Putamen (tissue), 1 donor: ENCODE measurements at regions not wholly inside any gene's neighbourhood (a gene's known extent, or its start where the extent isn't known, plus 50 kb on each side); places are given as distances from the start of the nearest gene placed in this dataset.

Experiments
- DNase-seq: peaks from one replicate; pipeline ENCODE4 v3.0.0-alpha.2; 2016; ENCODE audit warnings: low spot score

DNA sequence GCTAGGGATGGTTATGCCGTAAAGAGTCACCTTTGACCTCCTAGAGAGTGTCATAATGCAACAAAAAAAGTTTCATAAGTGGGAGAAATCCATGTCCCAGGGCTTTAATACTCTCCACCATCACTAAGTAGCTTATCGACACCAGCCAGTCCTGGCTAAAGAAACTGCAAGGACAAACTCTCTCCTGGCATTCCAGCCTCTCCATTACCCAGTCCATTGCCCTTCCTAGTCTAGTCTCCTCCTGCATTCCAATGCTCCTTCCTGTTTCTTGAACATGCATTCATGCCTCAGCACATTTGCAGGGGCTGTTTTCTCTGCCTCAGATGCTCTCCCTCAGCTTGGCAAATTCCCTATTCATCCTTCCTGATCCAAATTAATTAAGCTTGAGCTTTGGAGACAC, 364.1 kb downstream of the BRINP1 start:
- no peak for DNase-seq

GRCh38 chr9:119009249-119009648, 360.0 kb downstream of the BRINP1 start:
- DNase-seq, result peak; percentile 34

DNA sequence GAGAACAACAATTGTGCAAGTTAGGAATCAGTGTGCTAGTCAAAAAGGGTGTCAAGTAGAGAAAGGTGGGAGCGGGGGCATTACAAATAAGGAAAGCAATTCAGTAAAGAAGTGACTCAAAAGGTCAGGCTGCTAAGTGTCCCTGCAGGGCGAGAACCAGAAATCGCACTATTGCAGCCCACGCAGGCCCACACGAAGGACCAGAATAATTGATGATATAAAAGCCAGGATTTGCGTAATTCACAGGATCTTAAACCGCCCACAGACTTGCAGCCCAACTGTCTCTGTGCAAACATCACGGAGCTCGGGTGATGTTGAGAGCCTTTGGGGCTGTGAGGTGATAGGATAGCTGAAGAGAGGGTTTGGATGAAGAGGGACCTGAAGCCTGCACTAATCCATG, 349.0 kb downstream of the BRINP1 start:
- no peak for DNase-seq

DNA sequence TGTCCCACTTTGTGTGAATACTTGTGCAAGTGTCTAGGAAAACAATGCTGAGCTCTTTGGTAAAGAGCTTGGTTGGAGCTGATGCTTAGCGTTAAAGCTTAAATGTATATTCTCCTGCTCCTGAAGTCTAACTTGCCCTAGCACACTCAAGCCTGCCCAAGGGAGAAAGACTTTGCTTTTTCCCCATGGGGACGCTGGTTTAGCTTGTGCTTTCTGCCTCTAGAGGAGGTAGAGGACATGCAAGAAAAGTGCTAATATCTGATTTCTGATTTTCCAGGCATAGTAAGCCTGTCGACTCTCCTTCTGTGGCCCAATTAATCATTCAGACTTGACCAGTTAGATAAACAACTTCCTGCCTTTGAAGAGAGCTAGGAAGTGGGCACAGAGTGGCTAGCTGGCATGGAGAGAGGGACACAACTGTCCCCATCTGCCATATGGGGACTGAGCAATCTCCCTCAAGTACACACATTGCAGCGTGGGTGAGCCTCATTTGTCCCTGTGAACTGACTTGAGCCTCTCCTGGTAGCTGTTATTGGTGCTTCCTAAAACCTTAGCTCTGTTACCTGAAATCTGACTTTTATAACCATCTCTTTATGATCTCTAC, 348.4 kb downstream of the BRINP1 start:
- no peak for DNase-seq

- DNase-seq, result peak; percentile 29
These were observed 343.1 kb downstream of the BRINP1 start for GRCh38 chr9:119026120-119026519.

- no peak for DNase-seq
These were observed 341.1 kb downstream of the BRINP1 start for GRCh38 chr9:119027901-119028699.

DNA sequence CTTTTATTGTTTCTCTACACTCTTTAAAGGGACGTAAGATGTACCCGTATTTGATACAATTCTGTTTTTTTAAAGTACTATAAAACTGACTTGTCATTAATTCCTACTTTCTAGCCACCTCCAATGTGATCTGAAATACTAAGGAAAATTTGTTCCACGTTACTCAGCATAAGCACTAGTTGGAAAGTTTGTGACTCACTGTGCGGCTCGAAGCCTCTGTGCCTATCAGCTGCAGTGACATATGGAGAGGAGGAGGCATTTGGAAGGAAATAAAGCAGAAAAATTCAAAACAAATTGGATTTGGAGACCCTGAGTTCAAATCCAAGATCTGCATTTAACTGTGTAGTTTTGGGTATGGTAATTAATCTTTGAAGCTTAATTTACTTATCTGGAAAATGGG, 339.3 kb downstream of the BRINP1 start:
- DNase-seq, result no peak

DNA sequence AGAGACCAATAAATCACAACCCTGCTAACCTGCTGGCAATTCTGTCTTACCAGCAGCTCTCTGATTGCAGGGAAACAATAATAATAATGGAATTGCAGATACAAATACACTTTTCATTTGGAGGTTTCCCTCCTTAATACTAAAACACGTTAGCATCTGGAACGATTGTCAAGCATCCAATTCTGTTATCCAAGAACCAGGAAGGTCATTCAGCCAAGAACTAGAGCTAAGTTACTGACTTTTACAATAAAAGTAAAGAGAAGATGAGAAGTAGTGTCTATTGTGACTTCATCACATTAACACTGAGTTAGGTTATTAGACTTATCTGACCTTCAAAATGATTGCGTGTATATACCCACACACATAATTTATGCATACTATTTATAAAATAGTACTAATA, 335.6 kb downstream of the BRINP1 start:
- no peak for DNase-seq

DNA sequence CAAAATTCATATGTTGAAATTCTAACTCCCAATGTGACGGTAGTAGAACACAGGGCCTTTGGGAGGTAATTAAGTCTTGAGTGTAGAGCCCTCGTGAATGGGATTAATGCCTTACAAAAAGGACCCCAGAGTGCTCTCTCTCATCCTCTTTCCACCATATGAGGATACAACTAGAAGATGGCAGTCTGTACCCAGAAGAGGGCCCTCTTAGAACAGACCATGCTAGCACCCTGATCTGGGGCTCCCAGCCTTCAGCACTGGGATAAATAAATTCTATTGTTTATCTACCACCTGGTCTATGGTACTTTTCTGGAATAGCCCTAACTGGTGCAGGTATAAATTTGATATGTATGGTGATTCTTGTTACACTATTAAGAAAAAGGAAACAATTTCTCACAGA, 332.3 kb downstream of the BRINP1 start:
- no peak for DNase-seq

DNA sequence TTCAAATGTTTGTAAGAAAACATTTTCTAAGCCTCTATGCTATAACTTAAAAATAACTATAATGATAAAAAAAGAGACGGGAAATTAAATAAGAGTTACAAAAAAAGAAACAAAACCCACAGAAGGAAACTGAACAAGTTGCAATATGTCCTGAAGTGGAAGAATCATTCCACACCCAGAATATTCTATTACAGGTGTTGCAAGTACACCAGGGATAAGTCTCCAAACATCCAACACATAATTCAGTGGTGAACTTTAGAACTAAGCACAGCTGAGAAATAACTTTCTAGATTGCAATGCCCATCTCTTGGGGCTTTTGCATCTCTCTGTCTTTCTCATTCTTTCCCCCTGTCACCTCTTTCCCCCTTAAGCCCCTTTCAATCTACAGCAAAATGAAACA, 325.2 kb downstream of the BRINP1 start:
- DNase-seq, result no peak

GRCh38 chr9:119044806-119045205, 324.4 kb downstream of the BRINP1 start:
- no peak for DNase-seq

DNA sequence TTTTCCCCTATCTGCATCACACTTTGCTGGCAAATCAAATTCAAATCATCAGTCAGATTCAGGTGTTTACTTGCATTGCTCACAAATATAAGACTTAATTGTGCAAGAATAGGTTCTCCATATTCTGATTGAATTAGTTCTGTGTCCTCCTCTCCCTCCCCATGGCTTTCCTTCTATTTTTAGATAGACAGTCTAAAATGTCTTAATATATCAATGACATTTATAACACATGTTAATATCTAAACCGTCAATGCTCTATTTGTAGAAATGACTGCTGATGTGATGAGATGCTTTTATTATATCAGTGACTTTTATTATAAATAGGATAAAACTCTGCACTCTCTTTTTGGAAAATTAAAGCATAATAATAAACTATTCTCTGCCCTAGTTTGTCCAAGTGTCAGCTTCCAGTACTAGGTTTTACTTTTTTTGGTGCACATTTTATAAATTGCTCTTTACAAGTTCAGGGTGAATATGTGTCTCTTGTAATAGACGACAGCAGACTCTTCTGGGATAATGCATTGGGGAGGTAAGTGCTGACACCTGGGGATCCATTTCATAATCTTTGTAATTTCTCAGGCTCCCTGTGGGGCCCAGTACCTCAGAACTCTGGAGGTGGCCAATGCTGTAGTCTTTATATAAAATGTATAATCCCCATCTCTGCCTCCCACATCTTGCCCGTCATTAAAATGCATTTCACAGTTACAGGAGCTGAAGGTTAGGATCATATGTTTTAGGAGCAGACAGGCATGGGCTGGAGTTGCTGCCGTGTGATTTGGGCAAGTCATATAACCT, 321.5 kb downstream of the BRINP1 start:
- no peak for DNase-seq

DNA sequence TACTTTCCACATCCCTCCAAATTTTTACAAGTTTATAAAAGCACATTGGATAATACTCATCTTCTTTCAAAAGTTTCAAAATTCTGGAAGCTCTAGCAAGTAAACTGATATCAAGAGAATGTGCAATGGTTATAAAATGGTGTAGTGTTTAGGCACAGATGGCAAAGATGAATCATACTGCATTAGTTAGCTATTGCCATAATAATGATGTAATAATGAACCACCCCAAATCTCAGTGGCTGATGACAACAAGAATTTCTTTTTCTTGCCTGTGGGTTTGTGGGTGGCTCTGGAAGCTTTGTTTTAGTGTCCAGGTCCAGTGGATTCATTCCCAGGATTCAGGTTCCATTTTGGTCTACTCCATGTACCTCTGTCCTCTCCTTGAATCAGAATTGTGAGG, 319.0 kb downstream of the BRINP1 start:
- DNase-seq, result no peak

DNA sequence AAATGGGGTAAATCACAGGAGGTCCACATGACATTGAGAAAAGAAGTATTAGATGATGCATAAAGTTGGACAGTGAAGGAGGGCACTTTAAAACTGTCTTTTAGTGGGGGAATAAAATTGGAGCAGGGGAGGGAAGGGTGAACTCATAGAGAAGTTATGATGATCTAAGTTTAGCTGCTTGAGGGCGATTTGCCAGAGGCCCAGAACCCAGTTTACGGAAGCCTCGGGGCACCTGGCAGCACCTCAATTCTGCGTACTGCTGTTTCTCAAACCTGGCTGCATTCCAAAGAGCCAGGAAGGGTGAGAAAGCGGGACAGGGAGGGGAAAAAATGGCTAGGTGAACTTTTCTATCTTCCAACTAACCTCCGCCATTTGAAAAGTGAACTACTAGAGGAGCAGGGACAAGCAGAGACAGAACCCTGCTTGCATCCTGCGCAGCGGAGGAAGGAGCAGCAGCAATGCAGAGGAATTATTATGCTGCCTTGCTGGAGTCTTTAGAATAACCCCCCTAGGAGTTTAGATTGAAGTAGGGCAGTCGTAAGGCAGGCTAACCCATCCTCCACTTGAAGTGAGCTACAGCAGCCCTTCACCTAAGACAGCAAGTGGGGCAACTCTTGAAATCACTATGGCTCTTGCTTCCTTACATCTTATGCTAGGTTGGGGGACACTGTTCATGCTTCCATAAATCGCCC, 316.8 kb downstream of the BRINP1 start:
- no peak for DNase-seq

DNA sequence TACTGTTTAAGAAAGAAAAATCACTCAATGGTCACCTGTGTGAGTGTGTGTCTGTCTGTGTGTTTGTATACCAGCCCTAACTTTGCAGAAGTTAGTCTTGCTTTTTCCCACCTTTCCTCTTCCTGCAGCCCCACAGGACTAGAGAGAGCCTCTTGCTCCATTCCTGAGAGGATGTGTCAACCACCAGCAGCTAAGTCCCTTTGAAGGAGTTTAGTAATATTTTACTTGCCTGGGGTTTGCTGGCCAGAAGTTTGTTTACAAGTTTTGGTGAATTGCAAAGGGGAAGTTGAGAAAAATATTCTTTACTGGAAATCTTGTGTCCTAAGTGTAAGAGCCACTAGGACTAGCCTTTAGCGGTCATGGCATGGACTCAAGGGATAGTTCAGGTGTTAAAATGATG, 316.2 kb downstream of the BRINP1 start:
- DNase-seq, result no peak

DNA sequence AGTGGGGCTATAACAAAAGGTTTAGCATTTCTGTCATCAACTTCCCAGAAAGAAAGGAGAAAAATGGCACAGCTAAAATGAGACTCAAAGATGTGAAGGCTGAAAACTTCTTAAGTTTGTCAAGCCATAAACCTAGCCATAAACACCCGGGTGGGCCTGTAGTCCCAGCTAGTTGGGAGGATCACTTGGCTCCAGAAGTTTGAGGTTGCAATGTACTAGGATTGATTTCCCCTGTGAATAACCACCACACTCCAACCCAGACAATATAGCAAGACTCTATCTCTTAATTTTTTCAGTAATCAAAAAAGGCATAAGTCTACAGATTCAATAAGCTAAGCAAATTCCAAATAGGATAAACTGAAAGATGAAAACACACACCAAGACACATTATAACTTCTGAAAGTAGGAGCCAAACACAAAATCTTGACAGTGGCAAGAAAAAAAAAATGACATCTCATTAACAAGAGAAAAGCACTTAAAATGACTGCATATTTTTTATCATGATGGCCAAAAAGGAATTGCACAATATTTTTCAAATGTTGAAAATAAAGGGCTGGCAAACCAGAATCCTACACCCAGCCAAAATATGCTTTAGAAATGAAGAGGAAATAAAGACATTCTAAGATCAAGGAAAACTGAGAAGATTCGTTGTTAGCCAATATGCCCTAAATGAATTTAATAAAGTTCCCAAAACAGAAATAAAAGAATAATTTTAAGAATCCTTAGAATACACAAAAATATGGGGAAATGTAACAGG, 308.4 kb downstream of the BRINP1 start:
- no peak for DNase-seq

DNA sequence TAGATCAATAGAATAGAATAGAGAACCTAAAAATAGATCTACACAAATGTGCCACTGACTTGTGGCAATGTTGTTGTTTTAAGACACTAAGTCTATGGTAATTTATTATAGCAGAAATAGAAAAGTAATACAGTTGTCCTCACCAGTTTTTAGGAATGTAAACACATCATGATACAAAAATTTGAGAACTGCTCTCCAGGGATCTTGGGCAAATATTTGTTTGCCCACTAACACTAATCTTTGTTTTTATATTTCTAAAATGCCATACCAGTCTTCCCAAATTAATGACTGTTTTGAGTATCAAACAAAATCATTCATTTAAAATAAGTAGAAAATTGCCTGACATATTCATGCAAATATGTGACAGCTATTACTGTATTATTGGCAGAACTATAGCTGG, 297.6 kb downstream of the BRINP1 start:
- DNase-seq, result no peak

DNA sequence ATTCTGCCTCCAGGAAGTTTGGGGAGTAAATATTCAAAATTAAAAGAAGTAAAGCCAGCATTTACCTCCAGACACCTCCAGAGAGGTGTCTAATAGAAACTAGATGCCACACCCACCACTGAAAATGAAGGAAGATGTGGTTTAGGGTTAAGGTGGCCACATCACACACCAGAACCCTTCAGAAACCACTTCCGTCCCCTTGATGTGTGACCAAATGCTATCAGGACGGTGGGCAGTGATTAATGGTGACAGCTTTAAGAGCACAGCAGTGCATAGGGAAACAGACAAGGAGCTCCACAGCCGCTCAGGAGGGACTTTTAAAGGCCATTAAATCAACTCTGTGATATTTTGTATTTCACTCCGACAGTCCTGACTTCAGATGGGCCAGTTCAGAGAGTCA, 295.2 kb downstream of the BRINP1 start:
- DNase-seq, result no peak

- no peak for DNase-seq
These were observed 291.2 kb downstream of the BRINP1 start for GRCh38 chr9:119078015-119078414.

DNA sequence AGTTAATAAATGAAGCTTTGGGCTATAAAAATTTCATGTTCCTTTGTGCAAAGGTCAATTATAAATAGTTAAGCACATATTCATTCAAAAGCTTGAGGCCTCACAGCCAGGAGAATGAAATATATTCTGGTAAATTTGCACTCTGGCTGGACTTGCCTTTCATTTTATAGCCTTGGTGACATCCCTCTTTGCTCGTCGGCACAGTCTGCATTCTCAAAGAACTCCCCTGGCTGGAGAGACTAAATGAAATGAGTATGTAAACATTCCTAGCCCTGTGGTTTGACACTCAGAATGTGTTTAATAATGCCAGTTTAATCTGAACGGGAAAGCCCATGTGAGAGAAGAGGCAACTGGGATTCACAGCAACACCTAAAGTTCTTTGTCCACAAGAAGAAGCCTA, 285.6 kb downstream of the BRINP1 start:
- no peak for DNase-seq

DNA sequence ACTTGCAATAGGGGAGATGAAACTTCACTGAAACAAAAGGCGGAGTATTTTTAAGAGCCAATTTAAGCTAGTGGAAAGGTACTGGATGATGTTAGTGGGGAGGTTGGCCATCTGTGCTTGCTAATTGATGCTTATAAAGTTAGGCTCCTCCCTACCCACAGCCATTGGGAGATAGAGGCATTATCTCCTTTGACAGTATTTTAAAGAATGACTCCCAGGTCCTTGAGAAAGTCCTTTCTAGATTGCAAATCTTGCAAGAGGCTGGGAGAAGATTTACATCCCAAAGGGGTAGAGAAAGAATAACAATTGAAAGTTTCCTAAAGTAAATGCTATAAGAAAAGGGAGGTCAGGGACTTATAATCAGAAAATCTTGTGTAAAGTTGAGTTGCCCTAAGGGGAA, 282.6 kb downstream of the BRINP1 start:
- DNase-seq, result no peak
